ENCODE measurements at regions not wholly inside any gene's neighbourhood (a gene's known extent, or its start where the extent isn't known, plus 50 kb on each side); places are given as distances from the start of the nearest gene placed in this dataset.
"Not testable (repeated sequence)": the region's sequence is repeated elsewhere in the genome, so short reads cannot be mapped to it uniquely, and the experiment has no call there.

- Histone ChIP-seq H3F3A (ENCODE audit: low read length, unreplicated experiment) (no peaks in the 10 kb centered on the region), H3K9me2 (replicated peaks; ENCODE audit: low read length) (no peaks in the 10 kb centered on the region), H4K20me1 (ENCODE audit: low read length) (no peaks in the 10 kb centered on the region), H3K27me3 (ENCODE audit: low read length) (no peaks in the 10 kb centered on the region), H3K4me1 (ENCODE audit: insufficient read depth, low read length) (no peaks in the 10 kb centered on the region), H3K9me3 (ENCODE audit: low read length) (peaks cover 20% of the 10 kb centered on the region), H2AFZ (ENCODE audit: low read length) (no peak overlapping the region), H3K4me2 (ENCODE audit: low read length) (no peak overlapping the region), H3K27ac (ENCODE audit: low read length) (no peak overlapping the region), H3K36me3 (ENCODE audit: low read depth, low read length) (no peaks in the 10 kb centered on the region), H3K79me2 (ENCODE audit: low read length) (no peaks in the 10 kb centered on the region), H3K4me3 (ENCODE audit: low read length) (no peak overlapping the region), H3K9ac (ENCODE audit: low read length) (no peak overlapping the region)
- no peak for ATAC-seq
- no peak for DNase-seq
- intact Hi-C loops (cut with micrococcal nuclease), result no loop called here
- BruUV-seq (replicated peaks), result no TSS peak
- TF ChIP-seq EZH2phosphoT487 (IDR thresholded peaks at IDR 0.05; ENCODE audit: borderline replicate concordance, low read length), result no peak
- TF ChIP-seq CTCF (conservative IDR thresholded peaks at IDR 0.05; ENCODE audit: low read depth, low read length), result no peak
- TF ChIP-seq EZH2 (IDR thresholded peaks at IDR 0.05; ENCODE audit: low read length, unreplicated experiment), result no peak
- ChIA-PET POLR2A (ENCODE audit: unreplicated experiment) (no interaction called here), CTCF (no interaction called here)
These were observed 222.5 kb upstream of the TOM1L1 start for GRCh38 chr17:54678158-54678557.

GRCh38 chr17:54680410-54680809, 220.2 kb upstream of the TOM1L1 start:
- Histone ChIP-seq H3K27ac (ENCODE audit: low read length) (no peak overlapping the region), H2AFZ (ENCODE audit: low read length) (no peak overlapping the region), H3K9me2 (replicated peaks; ENCODE audit: low read length) (no peaks in the 10 kb centered on the region), H3K9ac (ENCODE audit: low read length) (no peak overlapping the region), H3F3A (ENCODE audit: low read length, unreplicated experiment) (no peaks in the 10 kb centered on the region), H3K9me3 (ENCODE audit: low read length) (peaks cover 24% of the 10 kb centered on the region), H3K27me3 (ENCODE audit: low read length) (no peaks in the 10 kb centered on the region), H3K4me1 (ENCODE audit: insufficient read depth, low read length) (no peaks in the 10 kb centered on the region), H4K20me1 (ENCODE audit: low read length) (no peaks in the 10 kb centered on the region), H3K4me3 (ENCODE audit: low read length) (no peak overlapping the region), H3K79me2 (ENCODE audit: low read length) (no peaks in the 10 kb centered on the region), H3K4me2 (ENCODE audit: low read length) (no peak overlapping the region), H3K36me3 (ENCODE audit: low read depth, low read length) (no peaks in the 10 kb centered on the region)
- ChIA-PET CTCF (no interaction called here), POLR2A (ENCODE audit: unreplicated experiment) (no interaction called here)
- intact Hi-C loops (cut with micrococcal nuclease), result no loop called here
- ATAC-seq (no peak), DNase-seq (no peak)
- no peak for TF ChIP-seq EZH2phosphoT487 (IDR thresholded peaks at IDR 0.05; ENCODE audit: borderline replicate concordance, low read length)
- no peak for TF ChIP-seq CTCF (conservative IDR thresholded peaks at IDR 0.05; ENCODE audit: low read depth, low read length)
- TF ChIP-seq EZH2 (IDR thresholded peaks at IDR 0.05; ENCODE audit: low read length, unreplicated experiment), result no peak
- no TSS peak for BruUV-seq (replicated peaks)

- POLR2A ChIA-PET (ENCODE audit: unreplicated experiment), result no interaction called here
These were observed 206.3 kb upstream of the TOM1L1 start for GRCh38 chr17:54694287-54694887.

GRCh38 chr17:54712798-54713197, 187.9 kb upstream of the TOM1L1 start:
- POLR2A ChIA-PET (ENCODE audit: unreplicated experiment); intact Hi-C loops (cut with micrococcal nuclease); CTCF ChIA-PET: not testable (repeated sequence)

More at GRCh38 chr17:54694287-54694887, 206.3 kb upstream of the TOM1L1 start:
- H3F3A ChIP-seq (ENCODE audit: low read length, unreplicated experiment), result no peaks in the 10 kb centered on the region
- no peak overlapping the region for H3K4me3 ChIP-seq (ENCODE audit: low read length)
- H3K9ac ChIP-seq (ENCODE audit: low read length), result no peak overlapping the region
- ATAC-seq, result no peak
- intact Hi-C loops (cut with micrococcal nuclease), result no loop called here
- DNase-seq, result no peak
- H3K9me2 ChIP-seq (replicated peaks; ENCODE audit: low read length), result no peaks in the 10 kb centered on the region
- no peak overlapping the region for H3K27ac ChIP-seq (ENCODE audit: low read length)
- H3K4me2 ChIP-seq (ENCODE audit: low read length), result no peak overlapping the region
- TF ChIP-seq EZH2phosphoT487 (IDR thresholded peaks at IDR 0.05; ENCODE audit: borderline replicate concordance, low read length), result no peak
- TF ChIP-seq CTCF (conservative IDR thresholded peaks at IDR 0.05; ENCODE audit: low read depth, low read length), result no peak
- TF ChIP-seq EZH2 (IDR thresholded peaks at IDR 0.05; ENCODE audit: low read length, unreplicated experiment), result no peak
- H3K27me3 ChIP-seq (ENCODE audit: low read length), result no peaks in the 10 kb centered on the region
- H3K4me1 ChIP-seq (ENCODE audit: insufficient read depth, low read length), result no peaks in the 10 kb centered on the region
- H3K36me3 ChIP-seq (ENCODE audit: low read depth, low read length), result no peaks in the 10 kb centered on the region
- no peaks in the 10 kb centered on the region for H3K79me2 ChIP-seq (ENCODE audit: low read length)
- no peak overlapping the region for H2AFZ ChIP-seq (ENCODE audit: low read length)
- no peaks in the 10 kb centered on the region for H4K20me1 ChIP-seq (ENCODE audit: low read length)
- CTCF ChIA-PET, result no interaction called here
- H3K9me3 ChIP-seq (ENCODE audit: low read length), result peaks cover 9% of the 10 kb centered on the region; the same call in 1 of the 2 replicates
- BruUV-seq (replicated peaks), result no TSS peak

More at GRCh38 chr17:54712798-54713197, 187.9 kb upstream of the TOM1L1 start:
- not testable (repeated sequence) for H3K36me3 ChIP-seq (ENCODE audit: low read depth, low read length); H3K9ac ChIP-seq (ENCODE audit: low read length); ATAC-seq; H3K4me2 ChIP-seq (ENCODE audit: low read length); H3K9me2 ChIP-seq (replicated peaks; ENCODE audit: low read length); H3K27ac ChIP-seq (ENCODE audit: low read length); H3K27me3 ChIP-seq (ENCODE audit: low read length); H4K20me1 ChIP-seq (ENCODE audit: low read length); H3K4me1 ChIP-seq (ENCODE audit: insufficient read depth, low read length); BruUV-seq (replicated peaks); H2AFZ ChIP-seq (ENCODE audit: low read length); H3F3A ChIP-seq (ENCODE audit: low read length, unreplicated experiment); DNase-seq; H3K79me2 ChIP-seq (ENCODE audit: low read length); H3K4me3 ChIP-seq (ENCODE audit: low read length)
- H3K9me3 ChIP-seq (ENCODE audit: low read length), result peaks cover 17% of the 10 kb centered on the region
